ENCODE measurements at regions not wholly inside any gene's neighbourhood (a gene's known extent, or its start where the extent isn't known, plus 50 kb on each side); places are given as distances from the start of the nearest gene placed in this dataset.

DNA sequence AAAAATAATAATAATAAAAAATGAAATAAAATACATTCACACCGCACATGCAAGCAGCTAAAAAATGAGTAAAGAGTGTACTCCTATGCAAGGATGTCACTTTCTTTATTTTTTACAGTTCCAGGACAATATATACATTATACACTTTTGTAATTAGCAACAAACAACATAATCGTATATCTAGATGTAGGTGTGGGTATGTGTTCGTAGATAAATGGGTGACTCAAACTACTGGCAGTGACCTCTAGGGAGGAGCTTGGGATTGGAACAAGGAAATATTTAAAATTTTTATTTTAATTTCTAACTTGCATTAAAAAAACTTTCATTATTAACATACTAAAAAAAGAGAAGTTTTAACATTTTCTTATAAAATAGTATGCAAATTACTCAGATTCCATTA, 86.1 kb upstream of the MYLIP start:
- TF ChIP-seq EZH2 (IDR thresholded peaks at IDR 0.05; ENCODE audit: insufficient read depth, poor library complexity, severe bottlenecking) (no peak), EZH2phosphoT487 (IDR thresholded peaks at IDR 0.05; ENCODE audit: insufficient read depth, low read depth) (no peak)

Measured in GM23248 (cell line).